ENCODE measurements at regions not wholly inside any gene's neighbourhood (a gene's known extent, or its start where the extent isn't known, plus 50 kb on each side); places are given as distances from the start of the nearest gene placed in this dataset.

- TF ChIP-seq CTCF (optimal IDR thresholded peaks at IDR 0.05 in 1 of 3, IDR thresholded peaks at IDR 0.05 in 1 of 3, conservative IDR thresholded peaks at IDR 0.05 in 1 of 3; ENCODE audit: extremely low read depth in 1 of 3, insufficient read depth in 2 of 3, low read length in 3 of 3), result no peak
- no peak for TF ChIP-seq EZH2 (IDR thresholded peaks at IDR 0.05; ENCODE audit: low read length)
These were observed 114.7 kb upstream of the SLC24A5 start for GRCh38 chr15:48006031-48006511.
